ENCODE measurements at regions not wholly inside any gene's neighbourhood (a gene's known extent, or its start where the extent isn't known, plus 50 kb on each side); places are given as distances from the start of the nearest gene placed in this dataset.

DNA sequence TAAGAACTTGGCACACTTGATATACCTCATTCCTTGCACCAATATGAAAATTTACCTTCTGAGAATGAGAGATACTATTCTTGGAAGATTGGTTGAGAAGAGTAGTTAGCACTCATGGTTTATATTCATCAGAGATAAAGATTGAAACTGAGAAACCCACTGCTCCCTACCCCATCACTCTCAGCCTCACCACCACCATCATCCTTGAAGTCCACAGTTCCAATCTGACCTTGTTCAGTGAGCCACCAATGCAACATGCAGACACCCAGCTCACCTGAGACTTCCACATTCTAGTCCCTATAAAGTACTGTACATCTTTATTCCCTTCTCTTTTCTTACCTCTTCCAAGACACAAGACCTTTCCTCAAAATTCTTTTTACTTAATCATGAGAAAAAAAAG, 869.0 kb downstream of the TRIB2 start:
- no TSS peak for BruUV-seq (replicated peaks)
- intact Hi-C loops (cut with micrococcal nuclease; ENCODE audit: unreplicated experiment), result no loop called here
- Histone ChIP-seq H3K27me3 (ENCODE audit: control insufficient read depth, insufficient read depth, low read length) (no peaks in the 10 kb centered on the region), H3K36me3 (ENCODE audit: control insufficient read depth, insufficient read depth, low read length) (no peaks in the 10 kb centered on the region), H3K27ac (ENCODE audit: low read length) (no peak overlapping the region), H3K4me3 (ENCODE audit: low read depth in 2 of 2, low read length in 2 of 2) (no peak overlapping the region), H3K9me3 (ENCODE audit: control insufficient read depth, insufficient read depth, low read depth, low read length) (no peaks in the 10 kb centered on the region), H3K4me1 (ENCODE audit: control insufficient read depth, insufficient read depth, low read length) (no peaks in the 10 kb centered on the region)
- in situ Hi-C loops (cut with HindIII; ENCODE audit: low pct_unique_long_range_greater_than_20kb, low sequenced_read_pairs), result no loop called here
- POLR2A ChIA-PET, result no interaction called here
- no peak for ATAC-seq
- CTCF ChIA-PET, result no interaction called here
- no peak for DNase-seq (ENCODE audit: low read depth, low spot score)
- no peak for TF ChIP-seq SIN3A (IDR thresholded peaks at IDR 0.05; ENCODE audit: borderline replicate concordance, insufficient read depth, low read depth, low read length)
- TF ChIP-seq TCF7L2 (IDR thresholded peaks at IDR 0.05; ENCODE audit: low read depth, low read length), result no peak
- TF ChIP-seq, protein P1, sequence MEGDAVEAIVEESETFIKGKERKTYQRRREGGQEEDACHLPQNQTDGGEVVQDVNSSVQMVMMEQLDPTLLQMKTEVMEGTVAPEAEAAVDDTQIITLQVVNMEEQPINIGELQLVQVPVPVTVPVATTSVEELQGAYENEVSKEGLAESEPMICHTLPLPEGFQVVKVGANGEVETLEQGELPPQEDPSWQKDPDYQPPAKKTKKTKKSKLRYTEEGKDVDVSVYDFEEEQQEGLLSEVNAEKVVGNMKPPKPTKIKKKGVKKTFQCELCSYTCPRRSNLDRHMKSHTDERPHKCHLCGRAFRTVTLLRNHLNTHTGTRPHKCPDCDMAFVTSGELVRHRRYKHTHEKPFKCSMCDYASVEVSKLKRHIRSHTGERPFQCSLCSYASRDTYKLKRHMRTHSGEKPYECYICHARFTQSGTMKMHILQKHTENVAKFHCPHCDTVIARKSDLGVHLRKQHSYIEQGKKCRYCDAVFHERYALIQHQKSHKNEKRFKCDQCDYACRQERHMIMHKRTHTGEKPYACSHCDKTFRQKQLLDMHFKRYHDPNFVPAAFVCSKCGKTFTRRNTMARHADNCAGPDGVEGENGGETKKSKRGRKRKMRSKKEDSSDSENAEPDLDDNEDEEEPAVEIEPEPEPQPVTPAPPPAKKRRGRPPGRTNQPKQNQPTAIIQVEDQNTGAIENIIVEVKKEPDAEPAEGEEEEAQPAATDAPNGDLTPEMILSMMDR (IDR thresholded peaks at IDR 0.05), result no peak
- no peak for TF ChIP-seq POLR2AphosphoS5 (IDR thresholded peaks at IDR 0.05; ENCODE audit: low read depth, low read length)
- TF ChIP-seq, protein P2, sequence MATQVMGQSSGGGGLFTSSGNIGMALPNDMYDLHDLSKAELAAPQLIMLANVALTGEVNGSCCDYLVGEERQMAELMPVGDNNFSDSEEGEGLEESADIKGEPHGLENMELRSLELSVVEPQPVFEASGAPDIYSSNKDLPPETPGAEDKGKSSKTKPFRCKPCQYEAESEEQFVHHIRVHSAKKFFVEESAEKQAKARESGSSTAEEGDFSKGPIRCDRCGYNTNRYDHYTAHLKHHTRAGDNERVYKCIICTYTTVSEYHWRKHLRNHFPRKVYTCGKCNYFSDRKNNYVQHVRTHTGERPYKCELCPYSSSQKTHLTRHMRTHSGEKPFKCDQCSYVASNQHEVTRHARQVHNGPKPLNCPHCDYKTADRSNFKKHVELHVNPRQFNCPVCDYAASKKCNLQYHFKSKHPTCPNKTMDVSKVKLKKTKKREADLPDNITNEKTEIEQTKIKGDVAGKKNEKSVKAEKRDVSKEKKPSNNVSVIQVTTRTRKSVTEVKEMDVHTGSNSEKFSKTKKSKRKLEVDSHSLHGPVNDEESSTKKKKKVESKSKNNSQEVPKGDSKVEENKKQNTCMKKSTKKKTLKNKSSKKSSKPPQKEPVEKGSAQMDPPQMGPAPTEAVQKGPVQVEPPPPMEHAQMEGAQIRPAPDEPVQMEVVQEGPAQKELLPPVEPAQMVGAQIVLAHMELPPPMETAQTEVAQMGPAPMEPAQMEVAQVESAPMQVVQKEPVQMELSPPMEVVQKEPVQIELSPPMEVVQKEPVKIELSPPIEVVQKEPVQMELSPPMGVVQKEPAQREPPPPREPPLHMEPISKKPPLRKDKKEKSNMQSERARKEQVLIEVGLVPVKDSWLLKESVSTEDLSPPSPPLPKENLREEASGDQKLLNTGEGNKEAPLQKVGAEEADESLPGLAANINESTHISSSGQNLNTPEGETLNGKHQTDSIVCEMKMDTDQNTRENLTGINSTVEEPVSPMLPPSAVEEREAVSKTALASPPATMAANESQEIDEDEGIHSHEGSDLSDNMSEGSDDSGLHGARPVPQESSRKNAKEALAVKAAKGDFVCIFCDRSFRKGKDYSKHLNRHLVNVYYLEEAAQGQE (IDR thresholded peaks at IDR 0.05; ENCODE audit: insufficient read depth in 1 of 2, low read depth in 2 of 2, low read length in 1 of 2), result no peak

GRCh38 chr2:13596233-13596632, 879.5 kb downstream of the TRIB2 start:
- Histone ChIP-seq H3K27me3 (ENCODE audit: control insufficient read depth, insufficient read depth, low read length) (no peaks in the 10 kb centered on the region), H3K4me1 (ENCODE audit: control insufficient read depth, insufficient read depth, low read length) (no peaks in the 10 kb centered on the region), H3K9me3 (ENCODE audit: control insufficient read depth, insufficient read depth, low read depth, low read length) (no peaks in the 10 kb centered on the region), H3K4me3 (ENCODE audit: low read depth in 2 of 2, low read length in 2 of 2) (no peak overlapping the region), H3K27ac (ENCODE audit: low read length) (no peak overlapping the region), H3K36me3 (ENCODE audit: control insufficient read depth, insufficient read depth, low read length) (no peaks in the 10 kb centered on the region)
- no TSS peak for BruUV-seq (replicated peaks)
- ChIA-PET POLR2A (no interaction called here), CTCF (no interaction called here)
- no peak for DNase-seq (ENCODE audit: low read depth, low spot score)
- intact Hi-C loops (cut with micrococcal nuclease; ENCODE audit: unreplicated experiment), result no loop called here
- no peak for ATAC-seq
- in situ Hi-C loops (cut with HindIII; ENCODE audit: low pct_unique_long_range_greater_than_20kb, low sequenced_read_pairs), result no loop called here
- TF ChIP-seq, protein P1 (IDR thresholded peaks at IDR 0.05), result no peak
- TF ChIP-seq TCF7L2 (IDR thresholded peaks at IDR 0.05; ENCODE audit: low read depth, low read length), result no peak
- TF ChIP-seq, protein P2 (IDR thresholded peaks at IDR 0.05; ENCODE audit: insufficient read depth in 1 of 2, low read depth in 2 of 2, low read length in 1 of 2), result no peak
- TF ChIP-seq SIN3A (IDR thresholded peaks at IDR 0.05; ENCODE audit: borderline replicate concordance, insufficient read depth, low read depth, low read length), result no peak
- no peak for TF ChIP-seq POLR2AphosphoS5 (IDR thresholded peaks at IDR 0.05; ENCODE audit: low read depth, low read length)

Measured in Panc1 (cell line).